Glomerular visceral epithelial cell (primary cell): ENCODE measurements at regions not wholly inside any gene's neighbourhood (a gene's known extent, or its start where the extent isn't known, plus 50 kb on each side); places are given as distances from the start of the nearest gene placed in this dataset.

Source experiments
- DNase-seq: peaks from one replicate; pipeline ENCODE4 v3.0.0-alpha.2; 2016; ENCODE audit errors: extremely low spot score

DNA sequence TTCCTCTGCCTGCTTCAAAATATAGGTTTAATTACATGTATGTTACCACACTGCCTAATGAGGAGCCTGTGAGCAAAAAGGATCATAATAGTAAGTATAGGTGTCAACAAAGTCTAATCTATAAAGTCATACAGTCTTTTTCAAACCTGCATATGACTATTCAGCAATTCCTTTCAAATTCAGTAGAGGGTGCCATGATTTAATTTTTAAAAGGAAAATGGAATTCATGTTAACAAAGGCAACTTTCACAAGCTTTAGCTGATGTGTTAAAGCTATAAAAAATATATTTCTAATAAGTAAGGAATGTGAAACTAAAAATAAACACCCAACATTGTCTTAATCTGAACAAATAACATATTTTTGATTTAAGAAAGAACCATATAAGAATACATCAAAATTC lies 52.1 kb downstream of the MPP7 start:
- peak; percentile 7 for DNase-seq

GRCh38 chr10:28250358-28250757 lies 52.5 kb downstream of the MPP7 start:
- no peak for DNase-seq

DNA sequence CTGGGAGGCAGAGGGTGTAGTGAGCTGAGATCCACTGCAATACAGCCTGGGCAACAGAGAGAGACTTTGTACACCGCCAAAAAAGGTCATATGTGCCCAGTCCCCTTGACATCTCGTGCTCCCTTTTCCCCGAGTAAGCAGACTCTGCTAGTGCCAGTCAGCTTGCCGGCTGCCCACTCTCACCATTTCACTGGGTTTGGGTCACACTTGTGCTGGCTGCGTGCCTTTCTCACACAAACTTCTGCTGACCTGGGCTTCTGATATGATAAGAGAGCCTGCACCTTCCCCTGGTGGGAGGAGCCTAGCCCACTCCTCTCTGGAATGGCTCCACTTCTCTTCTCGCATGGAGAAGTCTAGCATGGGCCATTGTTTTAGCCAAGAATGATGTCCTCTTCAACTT lies 53.4 kb downstream of the MPP7 start:
- no peak for DNase-seq

GRCh38 chr10:28248092-28248491 lies 54.8 kb downstream of the MPP7 start:
- no peak for DNase-seq

DNA sequence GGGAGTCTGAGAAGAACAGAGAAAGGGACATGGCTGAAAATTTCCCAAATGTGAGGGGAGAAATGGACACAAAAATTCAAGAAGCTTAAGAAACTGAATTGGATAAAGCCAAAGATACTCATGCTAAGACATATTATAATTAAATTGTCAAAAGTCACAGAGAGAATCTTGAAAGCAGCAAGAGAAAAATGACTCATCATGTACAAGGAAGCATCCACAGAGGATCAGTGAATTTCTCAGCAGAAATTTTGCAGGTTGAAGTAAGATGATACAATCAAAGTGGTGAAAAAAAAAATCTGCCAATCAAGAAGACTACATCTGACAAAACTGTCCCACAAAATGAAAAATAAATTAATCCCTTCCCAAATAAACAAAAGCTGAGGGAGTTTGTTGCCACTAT lies 56.8 kb downstream of the MPP7 start:
- DNase-seq = no peak

DNA sequence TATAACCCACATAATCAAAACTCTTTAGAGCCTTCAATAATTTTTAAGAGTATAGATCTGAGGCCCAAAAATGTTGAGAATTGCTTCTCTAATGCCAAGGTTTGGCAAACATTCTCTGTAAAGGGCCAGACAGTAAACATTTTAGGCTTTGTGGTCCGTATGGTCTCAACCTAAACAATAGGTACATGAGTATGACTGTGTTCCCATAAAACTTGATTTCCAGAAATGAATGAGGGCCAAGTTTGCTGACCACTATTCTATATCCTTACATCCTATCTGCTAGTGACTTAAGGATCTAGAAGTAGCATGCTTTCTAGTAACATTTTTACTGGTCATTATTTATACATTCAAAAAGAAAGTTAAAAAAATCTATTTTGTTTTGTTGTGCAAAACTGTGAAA lies 58.9 kb downstream of the MPP7 start:
- no peak for DNase-seq

DNA sequence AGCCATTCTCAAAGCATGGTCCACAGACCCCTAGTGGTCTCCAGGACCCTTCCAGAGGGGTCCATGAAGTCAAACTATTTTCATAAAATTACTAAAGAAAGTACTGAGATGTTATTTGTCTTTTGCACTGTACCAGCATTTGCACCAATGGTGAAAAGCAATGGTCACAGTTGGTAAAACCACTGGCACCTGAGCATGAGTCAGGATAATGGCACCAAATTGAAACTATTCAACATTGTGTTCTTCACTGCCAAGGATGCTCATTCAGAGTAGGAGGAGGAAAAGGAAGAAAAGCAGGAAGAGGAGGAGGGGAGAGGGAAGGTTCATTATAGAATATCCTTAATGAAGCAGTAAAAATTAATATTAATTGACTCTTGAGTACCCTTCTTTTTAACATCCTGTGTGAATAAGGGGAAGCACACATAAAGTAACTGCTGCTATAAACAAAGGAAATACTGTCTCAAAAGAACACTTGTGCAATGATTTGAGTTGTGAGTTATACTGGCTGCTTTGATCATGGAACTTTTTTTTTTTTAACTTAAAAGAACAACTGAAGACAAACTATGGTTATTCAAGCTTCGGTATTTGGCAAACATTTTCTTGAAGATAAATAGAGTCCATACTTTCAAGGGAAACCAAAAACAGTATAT lies 60.2 kb downstream of the MPP7 start:
- no peak for DNase-seq

- peak; percentile 65 for DNase-seq
These were observed 61.0 kb downstream of the MPP7 start for GRCh38 chr10:28241741-28242399.

- no peak for DNase-seq
These were observed 62.5 kb downstream of the MPP7 start for GRCh38 chr10:28240400-28240799.

DNA sequence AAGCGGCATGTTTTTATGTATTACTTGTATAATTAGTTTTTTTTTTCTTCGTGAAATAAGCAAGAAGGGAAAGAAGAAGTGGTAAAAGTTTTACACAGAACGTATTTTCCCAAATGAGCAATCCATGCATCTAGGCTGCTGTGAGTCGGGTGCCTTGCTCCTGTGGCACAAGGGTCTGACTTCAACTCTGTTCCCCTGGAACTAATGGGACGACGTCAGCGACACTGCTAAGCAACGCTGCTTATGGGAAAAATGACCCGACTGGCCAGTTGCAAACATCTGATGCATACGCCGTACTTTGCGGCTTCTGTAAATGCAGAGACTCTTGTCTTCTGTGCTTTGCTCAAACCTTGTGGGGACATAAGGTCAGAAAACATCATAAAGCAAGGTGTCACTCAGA lies 66.3 kb downstream of the MPP7 start:
- DNase-seq = no peak

DNA sequence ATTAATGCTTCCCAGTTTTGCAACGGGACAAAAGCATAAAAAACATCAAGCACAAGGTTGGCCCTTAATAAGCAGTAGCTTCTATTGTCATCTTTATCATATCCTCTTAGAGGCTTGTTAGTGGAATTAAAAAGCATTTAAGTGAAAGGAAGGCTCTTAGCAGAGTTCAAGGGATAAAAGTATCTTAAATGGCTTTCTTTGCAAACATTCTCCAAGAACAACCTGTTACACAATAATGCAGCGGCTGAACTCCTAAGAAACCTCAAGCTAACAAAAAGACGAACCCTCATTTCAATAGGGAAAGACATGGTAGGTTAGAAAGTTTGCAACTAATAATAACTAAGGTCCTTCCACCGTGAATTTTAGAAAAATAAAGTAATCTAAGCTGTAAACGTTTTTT lies 82.1 kb downstream of the MPP7 start:
- no peak for DNase-seq

DNA sequence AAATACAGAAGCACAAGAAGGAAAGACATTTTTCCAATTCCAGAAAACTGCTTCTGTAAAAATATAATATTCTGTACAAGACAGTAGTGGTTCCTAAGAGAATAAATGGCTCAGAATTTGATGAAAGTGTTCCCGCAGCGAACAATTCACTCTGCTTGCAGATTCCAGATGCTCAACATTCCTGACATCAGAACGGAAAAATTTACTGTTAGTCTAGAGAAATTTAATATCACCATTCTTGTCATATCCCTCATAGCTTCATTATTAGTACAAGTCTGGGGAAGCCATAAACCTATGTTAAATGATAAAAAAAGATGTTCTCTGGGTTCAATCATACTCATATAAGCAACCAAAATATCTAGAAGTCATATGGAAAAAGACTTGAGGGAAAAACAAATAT lies 83.6 kb downstream of the MPP7 start:
- no peak for DNase-seq

DNA sequence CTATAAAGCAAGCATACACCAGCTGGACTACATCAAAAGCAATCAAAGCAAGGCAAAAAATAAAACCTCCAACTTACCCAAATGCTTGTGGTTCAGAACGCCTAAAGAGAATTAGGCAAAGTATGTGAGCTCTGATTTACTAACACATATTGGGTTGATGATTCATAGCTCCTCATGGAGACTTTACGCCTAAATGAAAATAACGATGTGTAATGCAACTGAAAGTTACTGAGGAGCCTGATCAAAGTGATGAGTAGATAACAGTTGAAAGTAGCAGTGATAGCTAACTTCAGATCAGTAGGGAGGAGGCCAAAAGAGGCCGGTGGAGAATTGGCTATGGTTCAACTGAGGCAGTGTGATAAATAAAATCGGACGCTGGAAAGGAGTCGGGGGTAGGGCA lies 85.0 kb downstream of the MPP7 start:
- DNase-seq = peak; percentile 64

DNA sequence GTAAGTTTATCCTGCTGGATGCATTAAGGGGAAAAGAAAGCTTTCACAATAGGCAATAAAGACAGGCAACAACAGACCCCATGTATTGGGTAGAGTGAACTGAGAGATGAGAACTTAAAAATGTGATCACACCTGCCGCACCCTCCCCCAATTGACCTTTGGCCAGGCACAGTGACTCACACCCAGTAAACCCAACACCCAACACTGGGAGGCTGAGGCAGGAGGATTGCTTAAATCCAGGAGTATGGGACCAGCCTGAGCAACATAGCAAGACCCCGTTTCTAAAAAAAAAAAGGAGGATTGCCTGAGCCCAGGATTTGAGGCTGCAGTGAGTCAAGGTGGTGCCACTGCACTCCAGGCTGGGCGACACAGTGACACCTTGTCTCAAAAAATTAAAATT lies 86.9 kb downstream of the MPP7 start:
- no peak for DNase-seq

DNA sequence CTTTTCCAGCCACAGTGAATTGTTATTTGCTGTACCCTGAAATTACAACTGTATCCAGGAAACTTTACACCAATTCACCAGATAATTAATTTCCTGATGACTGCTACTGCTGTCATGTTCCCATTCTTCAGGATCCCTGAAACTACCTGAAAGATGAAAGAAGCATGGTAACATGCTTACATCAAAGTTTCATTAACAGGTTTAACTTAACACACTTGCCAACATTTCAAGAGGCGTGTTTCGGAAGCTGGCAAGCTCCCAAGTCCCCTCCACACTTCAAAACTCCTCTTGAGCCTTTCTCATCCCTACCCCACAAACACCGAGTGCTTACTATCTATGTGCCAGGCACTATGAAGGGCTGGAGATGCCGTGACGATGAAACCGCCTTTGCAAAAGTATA lies 88.6 kb downstream of the MPP7 start:
- DNase-seq = no peak

GRCh38 chr10:28211759-28212158 lies 91.1 kb downstream of the MPP7 start:
- no peak for DNase-seq

- DNase-seq = no peak
These were observed 95.1 kb downstream of the MPP7 start for GRCh38 chr10:28207799-28208198.

DNA sequence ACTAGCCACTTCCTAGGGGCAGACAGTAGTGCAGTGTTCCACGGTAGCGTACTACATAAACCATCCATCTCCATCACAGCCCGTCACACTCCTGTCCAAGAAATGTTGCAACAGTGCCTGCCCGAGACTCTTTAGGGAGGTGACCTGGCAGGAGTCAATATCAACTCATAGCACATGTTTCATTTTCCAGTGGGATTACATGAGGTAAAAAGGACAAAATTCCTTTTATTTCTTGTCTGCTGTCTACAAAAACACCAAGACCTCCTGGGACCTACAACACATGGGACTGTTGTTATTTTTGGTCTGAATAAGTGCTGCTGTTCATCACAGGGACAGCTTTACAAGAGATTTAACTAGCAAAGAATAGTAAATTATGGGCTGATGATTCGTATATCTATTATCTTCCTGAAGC lies 99.9 kb downstream of the MPP7 start:
- DNase-seq = no peak

DNA sequence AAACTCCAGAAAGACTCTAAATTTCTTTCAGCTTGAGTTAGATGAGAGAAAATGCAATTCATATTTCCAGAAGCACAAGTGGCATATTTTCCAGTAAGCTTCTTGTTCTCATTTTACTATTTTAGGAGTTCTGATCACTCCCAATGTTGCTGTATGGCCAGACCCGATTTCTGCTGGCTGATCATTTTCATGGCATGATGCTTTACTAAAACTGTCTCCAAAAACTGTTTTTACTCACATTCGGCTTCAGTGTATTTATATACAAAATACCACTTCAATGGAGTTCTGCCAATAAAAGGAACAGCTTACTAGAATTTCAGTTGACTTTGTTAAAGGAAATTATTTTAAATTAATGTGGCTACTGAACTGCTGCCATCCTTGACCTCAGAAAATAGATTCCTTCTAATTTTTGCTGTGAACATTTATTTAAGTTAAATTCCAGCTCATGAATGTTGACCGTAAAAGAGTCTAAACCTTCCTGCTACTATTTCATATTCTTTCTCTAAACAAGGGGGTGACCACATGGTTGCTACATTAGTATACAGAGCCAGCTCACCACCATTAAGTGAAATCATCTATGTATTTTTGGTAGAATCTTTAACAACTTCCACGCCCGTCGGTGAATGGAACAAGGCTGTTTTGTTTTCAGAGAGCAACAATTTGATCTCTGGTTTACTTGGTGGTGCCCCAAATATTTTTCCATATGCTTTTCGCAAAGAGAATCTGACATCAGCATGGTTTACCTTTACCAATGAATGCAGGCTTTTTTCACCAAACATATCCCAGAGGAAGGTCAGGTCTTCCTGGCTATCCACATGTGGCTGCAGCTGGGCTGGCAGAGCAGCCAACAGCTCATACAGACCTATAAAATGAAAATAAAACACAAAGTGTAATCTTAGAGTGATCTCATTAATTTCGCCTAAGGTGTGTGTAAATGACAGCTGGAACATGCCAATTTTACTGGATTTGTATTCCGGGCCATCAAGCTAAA lies 101.2 kb downstream of the MPP7 start:
- no peak for DNase-seq

- no peak for DNase-seq
These were observed 102.1 kb downstream of the MPP7 start for GRCh38 chr10:28200775-28201174.

DNA sequence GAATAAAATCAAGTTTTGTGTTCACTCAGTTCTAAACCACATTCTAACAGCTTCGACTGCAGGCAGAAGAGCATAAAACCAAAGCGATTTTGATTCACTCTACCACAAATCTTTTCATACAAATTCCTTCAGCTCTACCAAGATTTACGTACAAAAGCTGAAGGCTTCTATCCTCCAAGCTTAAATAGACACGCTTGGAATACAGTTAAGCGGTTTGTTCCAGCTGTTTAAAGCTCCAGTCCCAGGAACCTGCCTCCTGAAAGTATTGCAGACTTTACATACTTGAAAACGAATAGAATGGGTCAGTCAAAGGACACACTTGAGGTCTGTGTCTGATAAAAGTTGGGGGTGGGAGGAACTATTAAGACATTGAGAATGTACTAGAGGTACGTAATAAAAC lies 102.9 kb downstream of the MPP7 start:
- DNase-seq = no peak

- DNase-seq = no peak
These were observed 112.7 kb downstream of the MPP7 start for GRCh38 chr10:28190196-28190595.

DNA sequence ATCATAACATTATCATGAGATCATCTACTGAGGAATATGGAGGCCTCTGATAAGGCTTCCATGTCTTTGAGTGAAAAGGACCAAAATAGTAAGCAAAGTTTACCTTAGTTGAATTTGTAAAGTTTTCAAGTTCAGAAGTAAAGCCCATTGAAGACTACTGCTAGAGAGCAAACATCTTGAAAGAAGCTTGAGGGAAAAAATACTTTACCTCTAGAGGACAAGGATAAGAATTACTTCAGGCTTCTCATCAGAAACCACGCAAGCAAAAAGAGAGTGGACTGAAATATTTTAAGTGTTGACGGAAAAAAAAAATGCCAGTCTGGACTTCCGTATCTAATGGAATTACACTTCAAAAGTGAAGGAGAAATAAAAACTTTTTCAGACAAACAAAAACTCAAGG lies 114.3 kb downstream of the MPP7 start:
- DNase-seq = no peak
